ENCODE measurements at regions not wholly inside any gene's neighbourhood (a gene's known extent, or its start where the extent isn't known, plus 50 kb on each side); places are given as distances from the start of the nearest gene placed in this dataset.
A peak's percentile ranks its signal among the peaks of the same experiment; 100 is the strongest.

- Mint-ChIP-seq H3K36me3 (no peaks in the 10 kb centered on the region), H3K9me3 (no peaks in the 10 kb centered on the region), H3K4me1 (no peaks in the 10 kb centered on the region), H3K27ac (no peak overlapping the region), H3K4me3 (no peak overlapping the region)
- DNase-seq (ENCODE audit: low spot score in 2 of 2) = no peak
- ATAC-seq = no peak
Observed at GRCh38 chr13:30100226-30100625, 207.1 kb downstream of the KATNAL1 start.

GRCh38 chr13:30097701-30098100, 209.7 kb downstream of the KATNAL1 start:
- H3K4me3 Mint-ChIP-seq = no peak overlapping the region
- ATAC-seq = no peak

GRCh38 chr13:30097089-30097488, 210.3 kb downstream of the KATNAL1 start:
- ATAC-seq (peak; percentile 89), DNase-seq (ENCODE audit: low spot score in 2 of 2) (no peak)
- no peaks in the 10 kb centered on the region for H3K4me1 Mint-ChIP-seq
- no peak overlapping the region for H3K27ac Mint-ChIP-seq
- H3K9me3 Mint-ChIP-seq = no peaks in the 10 kb centered on the region
- H3K36me3 Mint-ChIP-seq = no peaks in the 10 kb centered on the region
- no peak overlapping the region for H3K4me3 Mint-ChIP-seq

More at GRCh38 chr13:30097701-30098100, 209.7 kb downstream of the KATNAL1 start:
- Mint-ChIP-seq H3K9me3 (no peaks in the 10 kb centered on the region), H3K4me1 (no peaks in the 10 kb centered on the region), H3K36me3 (no peaks in the 10 kb centered on the region), H3K27ac (no peak overlapping the region)
- DNase-seq (ENCODE audit: low spot score in 2 of 2) = no peak

- DNase-seq (ENCODE audit: low spot score in 2 of 2) (no peak), ATAC-seq (no peak)
- Mint-ChIP-seq H3K9me3 (no peaks in the 10 kb centered on the region), H3K27ac (no peak overlapping the region), H3K4me3 (no peak overlapping the region), H3K36me3 (no peaks in the 10 kb centered on the region), H3K4me1 (no peaks in the 10 kb centered on the region)
Observed at GRCh38 chr13:30094015-30094414, 213.3 kb downstream of the KATNAL1 start.

GRCh38 chr13:30093236-30093635, 214.1 kb downstream of the KATNAL1 start:
- no peak for ATAC-seq

GRCh38 chr13:30091691-30092090, 215.7 kb downstream of the KATNAL1 start:
- Mint-ChIP-seq H3K27ac (no peak overlapping the region), H3K4me1 (no peaks in the 10 kb centered on the region), H3K9me3 (no peaks in the 10 kb centered on the region), H3K36me3 (no peaks in the 10 kb centered on the region), H3K4me3 (no peak overlapping the region)
- ATAC-seq = no peak
- no peak for DNase-seq (ENCODE audit: low spot score in 2 of 2)

More at GRCh38 chr13:30093236-30093635, 214.1 kb downstream of the KATNAL1 start:
- H3K27ac Mint-ChIP-seq = no peak overlapping the region
- no peaks in the 10 kb centered on the region for H3K9me3 Mint-ChIP-seq
- H3K36me3 Mint-ChIP-seq = no peaks in the 10 kb centered on the region
- no peaks in the 10 kb centered on the region for H3K4me1 Mint-ChIP-seq
- H3K4me3 Mint-ChIP-seq = no peak overlapping the region
- no peak for DNase-seq (ENCODE audit: low spot score in 2 of 2)

GRCh38 chr13:30091035-30091434, 216.3 kb downstream of the KATNAL1 start:
- Mint-ChIP-seq H3K9me3 (no peaks in the 10 kb centered on the region), H3K36me3 (no peaks in the 10 kb centered on the region), H3K4me1 (no peaks in the 10 kb centered on the region), H3K4me3 (no peak overlapping the region), H3K27ac (no peak overlapping the region)
- ATAC-seq = no peak
- DNase-seq (ENCODE audit: low spot score in 2 of 2) = no peak

GRCh38 chr13:30088312-30088855, 219.0 kb downstream of the KATNAL1 start:
- H3K27ac Mint-ChIP-seq = no peak overlapping the region
- no peaks in the 10 kb centered on the region for H3K4me1 Mint-ChIP-seq
- H3K9me3 Mint-ChIP-seq = no peaks in the 10 kb centered on the region
- H3K36me3 Mint-ChIP-seq = no peaks in the 10 kb centered on the region
- no peak overlapping the region for H3K4me3 Mint-ChIP-seq
- DNase-seq (ENCODE audit: low spot score in 2 of 2) = no peak
- no peak for ATAC-seq

GRCh38 chr13:30085087-30085486, 222.3 kb downstream of the KATNAL1 start:
- no peak overlapping the region for H3K4me3 Mint-ChIP-seq
- no peaks in the 10 kb centered on the region for H3K36me3 Mint-ChIP-seq
- H3K9me3 Mint-ChIP-seq = no peaks in the 10 kb centered on the region
- no peak overlapping the region for H3K27ac Mint-ChIP-seq
- DNase-seq (ENCODE audit: low spot score in 2 of 2) = no peak
- no peaks in the 10 kb centered on the region for H3K4me1 Mint-ChIP-seq
- ATAC-seq = no peak

GRCh38 chr13:30082391-30082790, 225.0 kb downstream of the KATNAL1 start:
- Mint-ChIP-seq H3K9me3 (no peaks in the 10 kb centered on the region), H3K4me1 (no peaks in the 10 kb centered on the region), H3K27ac (no peak overlapping the region)

GRCh38 chr13:30081331-30081730, 226.0 kb downstream of the KATNAL1 start:
- Mint-ChIP-seq H3K4me1 (no peaks in the 10 kb centered on the region), H3K4me3 (no peak overlapping the region), H3K27ac (no peak overlapping the region), H3K36me3 (no peaks in the 10 kb centered on the region), H3K9me3 (no peaks in the 10 kb centered on the region)
- ATAC-seq (no peak), DNase-seq (ENCODE audit: low spot score in 2 of 2) (no peak)

More at GRCh38 chr13:30082391-30082790, 225.0 kb downstream of the KATNAL1 start:
- no peaks in the 10 kb centered on the region for H3K36me3 Mint-ChIP-seq
- DNase-seq (ENCODE audit: low spot score in 2 of 2) = no peak
- no peak for ATAC-seq
- no peak overlapping the region for H3K4me3 Mint-ChIP-seq

- Mint-ChIP-seq H3K36me3 (no peaks in the 10 kb centered on the region), H3K4me1 (no peaks in the 10 kb centered on the region), H3K9me3 (no peaks in the 10 kb centered on the region), H3K4me3 (no peak overlapping the region), H3K27ac (no peak overlapping the region)
- no peak for ATAC-seq
- no peak for DNase-seq (ENCODE audit: low spot score in 2 of 2)
Observed at GRCh38 chr13:30079501-30079900, 227.8 kb downstream of the KATNAL1 start.

GRCh38 chr13:30078059-30078458, 227.6 kb upstream of the UBL3 start:
- no peak for ATAC-seq
- Mint-ChIP-seq H3K36me3 (no peaks in the 10 kb centered on the region), H3K27ac (no peak overlapping the region), H3K9me3 (no peaks in the 10 kb centered on the region), H3K4me3 (no peak overlapping the region), H3K4me1 (no peaks in the 10 kb centered on the region)
- no peak for DNase-seq (ENCODE audit: low spot score in 2 of 2)

GRCh38 chr13:30077240-30077735, 226.9 kb upstream of the UBL3 start:
- Mint-ChIP-seq H3K4me3 (no peak overlapping the region), H3K9me3 (no peaks in the 10 kb centered on the region), H3K4me1 (no peaks in the 10 kb centered on the region), H3K27ac (no peak overlapping the region), H3K36me3 (no peaks in the 10 kb centered on the region)
- ATAC-seq = no peak
- DNase-seq (ENCODE audit: low spot score in 2 of 2) = no peak

- Mint-ChIP-seq H3K27ac (no peak overlapping the region), H3K4me3 (no peak overlapping the region), H3K36me3 (no peaks in the 10 kb centered on the region), H3K4me1 (no peaks in the 10 kb centered on the region), H3K9me3 (no peaks in the 10 kb centered on the region)
- no peak for DNase-seq (ENCODE audit: low spot score in 2 of 2)
- no peak for ATAC-seq
Observed at GRCh38 chr13:30074955-30075614, 224.7 kb upstream of the UBL3 start.

- Mint-ChIP-seq H3K27ac (no peak overlapping the region), H3K4me1 (no peaks in the 10 kb centered on the region), H3K36me3 (no peaks in the 10 kb centered on the region), H3K9me3 (no peaks in the 10 kb centered on the region), H3K4me3 (no peak overlapping the region)
- no peak for DNase-seq (ENCODE audit: low spot score in 2 of 2)
- no peak for ATAC-seq
Observed at GRCh38 chr13:30074431-30074830, 224.0 kb upstream of the UBL3 start.

Measured in stimulated activated effector memory CD8-positive, alpha-beta T cell treated with anti-CD3 and anti-CD28 coated beads, Interleukin-12 subunit alpha, Interleukin-12 subunit beta, amount 100 ng/mL, for 72 hours (primary cell).